Fibroblast of skin of left quadriceps (primary cell): ENCODE measurements at regions not wholly inside any gene's neighbourhood (a gene's known extent, or its start where the extent isn't known, plus 50 kb on each side); places are given as distances from the start of the nearest gene placed in this dataset.
A peak's percentile ranks its signal among the peaks of the same experiment; 100 is the strongest.

Experiments
- DNase-seq, 2 experiments: peaks; one replicate each; pipeline ENCODE4 v3.0.0-alpha.2; 2013; ENCODE audit warnings: low read depth in 2 of 2

GRCh38 chr12:90037740-90038139 is 329.1 kb upstream of the ATP2B1 start:
- DNase-seq: no peak

- no peak for DNase-seq
These were observed 328.0 kb upstream of the ATP2B1 start for GRCh38 chr12:90036637-90037036.

- no peak for DNase-seq
These were observed 322.1 kb upstream of the ATP2B1 start for GRCh38 chr12:90030726-90031125.

GRCh38 chr12:90029317-90029716 is 320.7 kb upstream of the ATP2B1 start:
- no peak for DNase-seq

- no peak for DNase-seq
These were observed 320.0 kb upstream of the ATP2B1 start for GRCh38 chr12:90028635-90029051.

- no peak for DNase-seq
These were observed 319.4 kb upstream of the ATP2B1 start for GRCh38 chr12:90027889-90028634.

- DNase-seq: no peak
These were observed 318.4 kb upstream of the ATP2B1 start for GRCh38 chr12:90027041-90027440.

- no peak for DNase-seq
These were observed 317.9 kb upstream of the ATP2B1 start for GRCh38 chr12:90026516-90026915.

- DNase-seq: peak in 1 of 2 experiments; percentile 44
These were observed 315.6 kb upstream of the ATP2B1 start for GRCh38 chr12:90024262-90024661.

GRCh38 chr12:90023207-90023900 is 314.7 kb upstream of the ATP2B1 start:
- DNase-seq: no peak

- DNase-seq: no peak
These were observed 313.3 kb upstream of the ATP2B1 start for GRCh38 chr12:90021795-90022440.

GRCh38 chr12:90020881-90021280 is 312.2 kb upstream of the ATP2B1 start:
- no peak for DNase-seq

- DNase-seq: no peak
These were observed 311.8 kb upstream of the ATP2B1 start for GRCh38 chr12:90020436-90020835.

GRCh38 chr12:90020014-90020413 is 311.4 kb upstream of the ATP2B1 start:
- no peak for DNase-seq

GRCh38 chr12:90017316-90017715 is 308.7 kb upstream of the ATP2B1 start:
- no peak for DNase-seq

GRCh38 chr12:90015228-90015627 is 306.6 kb upstream of the ATP2B1 start:
- no peak for DNase-seq

- DNase-seq: no peak
These were observed 304.8 kb upstream of the ATP2B1 start for GRCh38 chr12:90013409-90013808.

GRCh38 chr12:90010089-90010488 is 301.5 kb upstream of the ATP2B1 start:
- DNase-seq: no peak

GRCh38 chr12:90008277-90008676 is 299.6 kb upstream of the ATP2B1 start:
- DNase-seq: no peak

GRCh38 chr12:90004319-90005074 is 295.9 kb upstream of the ATP2B1 start:
- no peak for DNase-seq

GRCh38 chr12:90003688-90004087 is 295.1 kb upstream of the ATP2B1 start:
- no peak for DNase-seq

- no peak for DNase-seq
These were observed 292.1 kb upstream of the ATP2B1 start for GRCh38 chr12:90000721-90001120.
